22Rv1 (cell line): ENCODE measurements at regions not wholly inside any gene's neighbourhood (a gene's known extent, or its start where the extent isn't known, plus 50 kb on each side); places are given as distances from the start of the nearest gene placed in this dataset.

Source experiments
- H3K27ac ChIP-seq: fragments of 450-650 bp; 2 replicates; pipeline ENCODE4 v1.5.1; 2017
- ZFX ChIP-seq: fragments of 450-650 bp; IDR thresholded peaks from 2 replicates; pipeline ENCODE4 v1.6.1; 2017; ENCODE audit warnings: antibody characterized with exemption, borderline replicate concordance
- TF ChIP-seq, protein P1 (sequence below): fragments of 450-650 bp; IDR thresholded peaks from 2 replicates; pipeline ENCODE4 v1.5.1; 2017; ENCODE audit warnings: mild to moderate bottlenecking

DNA sequence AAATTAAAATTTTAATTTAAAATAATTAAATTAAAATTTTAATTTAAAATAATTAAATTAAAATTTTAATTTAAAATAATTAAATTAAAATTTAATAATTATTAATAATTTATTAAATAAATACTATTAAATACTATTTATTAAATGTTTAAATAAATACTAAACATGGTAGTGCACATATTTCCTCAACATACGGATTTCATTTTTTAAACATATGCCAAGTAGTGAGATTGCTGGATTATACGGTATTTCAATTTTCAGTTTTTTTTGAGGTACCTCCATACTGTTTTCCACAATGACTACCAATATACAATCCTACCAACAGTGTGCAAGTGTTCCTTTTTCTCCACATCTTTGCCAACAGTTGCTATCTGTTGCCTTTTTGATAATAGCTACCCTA lies 852.9 kb upstream of the CDH8 start:
- no peak for TF ChIP-seq ZFX
- TF ChIP-seq, protein P1, sequence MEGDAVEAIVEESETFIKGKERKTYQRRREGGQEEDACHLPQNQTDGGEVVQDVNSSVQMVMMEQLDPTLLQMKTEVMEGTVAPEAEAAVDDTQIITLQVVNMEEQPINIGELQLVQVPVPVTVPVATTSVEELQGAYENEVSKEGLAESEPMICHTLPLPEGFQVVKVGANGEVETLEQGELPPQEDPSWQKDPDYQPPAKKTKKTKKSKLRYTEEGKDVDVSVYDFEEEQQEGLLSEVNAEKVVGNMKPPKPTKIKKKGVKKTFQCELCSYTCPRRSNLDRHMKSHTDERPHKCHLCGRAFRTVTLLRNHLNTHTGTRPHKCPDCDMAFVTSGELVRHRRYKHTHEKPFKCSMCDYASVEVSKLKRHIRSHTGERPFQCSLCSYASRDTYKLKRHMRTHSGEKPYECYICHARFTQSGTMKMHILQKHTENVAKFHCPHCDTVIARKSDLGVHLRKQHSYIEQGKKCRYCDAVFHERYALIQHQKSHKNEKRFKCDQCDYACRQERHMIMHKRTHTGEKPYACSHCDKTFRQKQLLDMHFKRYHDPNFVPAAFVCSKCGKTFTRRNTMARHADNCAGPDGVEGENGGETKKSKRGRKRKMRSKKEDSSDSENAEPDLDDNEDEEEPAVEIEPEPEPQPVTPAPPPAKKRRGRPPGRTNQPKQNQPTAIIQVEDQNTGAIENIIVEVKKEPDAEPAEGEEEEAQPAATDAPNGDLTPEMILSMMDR, result no peak
- H3K27ac ChIP-seq, result no peak overlapping the region

DNA sequence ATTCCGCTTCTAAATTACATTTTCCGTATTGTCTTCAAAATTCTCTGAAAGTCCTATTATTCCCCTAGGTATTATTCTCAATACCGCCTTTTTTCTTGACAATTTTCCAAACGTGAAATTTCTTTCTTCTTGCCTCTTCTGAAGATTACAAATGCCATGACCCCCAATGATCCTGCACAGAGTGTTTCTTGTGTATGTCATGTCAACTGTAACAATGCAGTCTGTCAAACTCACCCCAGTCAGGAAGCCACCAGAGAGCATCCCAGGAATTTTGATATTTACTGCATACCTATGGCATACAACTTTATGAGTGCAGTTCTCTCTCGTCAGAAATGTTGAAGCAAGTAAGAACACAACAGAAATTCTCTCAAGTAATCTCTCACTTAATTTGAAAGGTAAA lies 847.3 kb upstream of the CDH8 start:
- no peak for TF ChIP-seq ZFX
- TF ChIP-seq, protein P1, result no peak
- H3K27ac ChIP-seq, result no peak overlapping the region

DNA sequence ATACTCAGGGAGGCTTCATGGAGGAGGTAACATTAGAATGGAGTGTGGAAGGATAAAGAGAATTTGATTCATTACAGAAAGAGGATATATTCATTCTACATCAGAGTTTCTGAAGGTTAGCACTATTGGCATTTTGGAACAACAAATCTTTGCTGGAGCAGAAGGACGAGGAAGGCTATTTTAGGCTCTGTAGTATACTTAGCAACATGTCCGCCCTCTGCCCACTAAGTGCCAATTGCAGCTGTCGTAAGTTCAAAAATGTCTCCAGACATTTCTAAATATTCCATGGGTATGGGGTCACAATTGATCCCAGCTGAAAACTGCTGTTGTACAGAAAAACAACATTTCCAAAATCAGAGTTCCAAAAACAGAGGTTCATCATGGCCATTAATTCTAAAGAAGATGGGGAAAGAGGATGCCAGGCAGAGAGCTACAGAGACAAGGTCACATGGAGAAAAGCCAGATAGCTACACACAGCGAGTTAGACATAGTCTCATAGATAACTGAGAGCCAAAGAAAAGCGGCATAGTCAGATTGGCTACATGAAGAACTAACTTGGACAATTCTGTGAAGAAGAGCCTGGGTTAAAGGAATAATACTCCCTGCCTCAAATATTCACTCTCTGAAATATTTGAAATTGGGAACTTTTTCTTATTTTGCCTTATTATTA lies 846.4 kb upstream of the CDH8 start:
- no peak overlapping the region for H3K27ac ChIP-seq
- TF ChIP-seq, protein P1, result no peak
- TF ChIP-seq ZFX, result no peak

DNA sequence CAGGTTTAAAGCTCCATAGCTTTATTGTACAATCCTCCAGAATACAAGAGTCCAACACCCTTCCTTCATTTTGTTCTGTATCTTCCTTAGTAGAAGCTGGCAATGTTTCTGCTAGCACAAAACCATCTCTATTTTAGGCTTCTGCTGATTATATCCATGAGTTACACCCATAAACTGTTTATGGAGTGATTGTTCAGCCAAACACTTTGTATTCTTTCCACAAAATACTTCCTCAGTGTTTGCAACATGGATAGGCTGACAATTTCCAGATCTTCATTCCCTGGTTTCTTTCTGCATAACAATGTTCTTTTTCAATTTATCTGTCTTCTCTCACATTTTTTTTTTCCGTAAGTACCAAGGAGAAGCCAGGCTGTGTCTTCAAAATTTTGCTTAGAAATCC lies 839.9 kb upstream of the CDH8 start:
- H3K27ac ChIP-seq, result no peak overlapping the region
- TF ChIP-seq, protein P1, result no peak
- TF ChIP-seq ZFX, result no peak

DNA sequence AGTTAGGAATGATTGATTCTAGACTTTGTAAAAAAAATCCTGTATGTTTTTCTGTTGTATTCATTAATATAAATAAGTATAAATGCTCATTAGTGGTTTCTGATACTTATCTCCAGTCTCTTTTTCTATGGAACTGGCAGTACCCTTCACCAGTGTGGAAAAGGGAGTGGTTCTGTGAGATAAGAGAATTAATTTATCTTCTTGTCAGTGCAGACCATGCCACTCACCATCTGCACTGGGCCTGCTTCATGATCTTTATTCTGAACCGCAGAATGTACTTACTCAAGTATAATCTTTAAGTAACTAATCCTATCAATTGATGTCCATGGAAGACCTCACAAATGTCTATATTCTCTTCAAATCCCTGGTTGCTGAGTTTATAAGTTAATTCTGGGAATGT lies 836.1 kb upstream of the CDH8 start:
- H3K27ac ChIP-seq, result no peak overlapping the region
- TF ChIP-seq ZFX, result no peak
- TF ChIP-seq, protein P1, result no peak

DNA sequence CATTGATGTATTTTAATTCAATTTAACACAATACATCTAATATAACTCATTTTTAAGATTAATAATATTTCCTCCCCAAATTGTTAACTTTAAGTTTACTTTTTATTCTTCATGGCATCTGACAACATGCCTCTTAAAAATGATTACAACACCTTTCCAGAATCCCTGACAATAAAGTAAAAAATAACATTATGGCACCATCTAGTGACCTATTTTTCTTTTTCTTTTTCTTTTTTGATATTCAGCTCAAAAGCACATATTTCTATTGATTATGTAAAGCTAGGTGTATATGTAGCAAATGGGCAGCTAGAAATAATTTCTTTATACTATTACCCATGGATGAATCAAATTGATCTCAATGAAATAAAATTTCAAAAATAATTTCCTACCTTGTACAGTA lies 834.3 kb upstream of the CDH8 start:
- TF ChIP-seq, protein P1, result no peak

DNA sequence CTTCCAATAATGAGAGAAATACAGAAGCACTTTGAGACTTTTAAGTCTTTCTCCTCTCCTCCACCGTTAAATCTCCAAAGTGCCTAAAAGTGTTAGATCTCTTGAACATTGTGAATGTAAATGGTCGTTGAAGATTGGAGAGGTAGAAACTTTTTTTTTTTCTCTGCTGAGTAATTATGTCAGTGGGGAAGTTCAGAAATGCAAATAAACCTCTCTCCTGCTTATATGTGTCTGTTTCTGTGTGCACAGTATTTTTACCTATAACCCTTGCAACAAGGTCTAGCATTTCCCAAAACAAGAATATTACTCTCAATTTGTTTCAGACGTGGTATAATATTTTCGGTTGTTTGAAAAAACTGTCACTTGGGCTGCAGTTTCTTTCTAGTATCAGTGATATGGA lies 833.6 kb upstream of the CDH8 start:
- no peak overlapping the region for H3K27ac ChIP-seq
- TF ChIP-seq ZFX, result no peak
- TF ChIP-seq, protein P1, result no peak

More for the DNA sequence above, 834.3 kb upstream of the CDH8 start:
- H3K27ac ChIP-seq, result no peak overlapping the region
